H1 (cell line): ENCODE measurements at regions not wholly inside any gene's neighbourhood (a gene's known extent, or its start where the extent isn't known, plus 50 kb on each side); places are given as distances from the start of the nearest gene placed in this dataset.

ENCODE experiments used
- CHD1 ChIP-seq: IDR thresholded peaks from 2 replicates; pipeline ENCODE4 v1.6.1; 2012; ENCODE audit warnings: low read depth, low read length, improper control_type of control experiment
- MAX ChIP-seq: IDR thresholded peaks from 2 replicates; pipeline ENCODE4 v1.6.1; 2012; ENCODE audit warnings: inconsistent platforms
- POU5F1 ChIP-seq: IDR thresholded peaks from 2 replicates; pipeline ENCODE4 v1.6.1; 2011; ENCODE audit warnings: low read depth, mild to moderate bottlenecking, low read length, moderate library complexity
- RXRA ChIP-seq: IDR thresholded peaks from 2 replicates; pipeline ENCODE4 v1.6.1; 2011; ENCODE audit warnings: low read depth, mild to moderate bottlenecking, low read length, moderate library complexity; ENCODE audit not compliant: insufficient read depth
- SRF ChIP-seq: IDR thresholded peaks from 2 replicates; pipeline ENCODE4 v1.6.1; 2011; ENCODE audit warnings: mild to moderate bottlenecking, low read depth, low read length, moderate library complexity
- SUZ12 ChIP-seq: fragments of 200-600 bp; sonication (generic); IDR thresholded peaks from 2 replicates; pipeline ENCODE4 v1.6.1; 2012; ENCODE audit warnings: mild to moderate bottlenecking, inconsistent platforms, low read length, moderate library complexity, mixed read lengths
- TEAD4 ChIP-seq: IDR thresholded peaks from 2 replicates; pipeline ENCODE4 v1.6.1; 2012; ENCODE audit warnings: low read depth, low read length, inconsistent platforms, mixed read lengths
- ZNF274 ChIP-seq: IDR thresholded peaks from 2 replicates; pipeline ENCODE4 v1.7.0; 2012; ENCODE audit warnings: low read length, borderline replicate concordance; ENCODE audit errors: extremely low read depth

- no peak for TF ChIP-seq RXRA
- no peak for TF ChIP-seq CHD1
- no peak for TF ChIP-seq SUZ12
- TF ChIP-seq MAX, result no peak
- TF ChIP-seq POU5F1, result no peak
- TF ChIP-seq SRF, result no peak
- no peak for TF ChIP-seq TEAD4
- TF ChIP-seq ZNF274, result no peak
Observed at GRCh38 chr6:43921039-43921438, 151.0 kb downstream of the VEGFA start (continued).
